ENCODE measurements at regions not wholly inside any gene's neighbourhood (a gene's known extent, or its start where the extent isn't known, plus 50 kb on each side); places are given as distances from the start of the nearest gene placed in this dataset.

GRCh38 chr6:170110201-170111140, 180.4 kb downstream of the DLL1 start:
- no peak for TF ChIP-seq POLR2AphosphoS5 (IDR thresholded peaks at IDR 0.05; ENCODE audit: low read depth, low read length)
- no peak for TF ChIP-seq SIN3A (IDR thresholded peaks at IDR 0.05; ENCODE audit: borderline replicate concordance, insufficient read depth, low read length)
- no peak for TF ChIP-seq REST (IDR thresholded peaks at IDR 0.05; ENCODE audit: insufficient read depth in 1 of 2, low read depth in 2 of 2, low read length in 2 of 2)
- TF ChIP-seq TAF1 (IDR thresholded peaks at IDR 0.05; ENCODE audit: borderline replicate concordance, insufficient read depth, low read length), result no peak
